Astrocyte of the cerebellum (primary cell): ENCODE measurements at regions not wholly inside any gene's neighbourhood (a gene's known extent, or its start where the extent isn't known, plus 50 kb on each side); places are given as distances from the start of the nearest gene placed in this dataset.
A peak's percentile ranks its signal among the peaks of the same experiment; 100 is the strongest.

ENCODE experiments used
- DNase-seq: peaks from one replicate; pipeline ENCODE4 v3.0.0-alpha.2; 2011; ENCODE audit warnings: low read depth
- H3K4me3 ChIP-seq: 2 replicates; pipeline ENCODE4 v1.5.1; 2011; ENCODE audit warnings: mild to moderate bottlenecking, low read depth, low read length, moderate library complexity
- in situ Hi-C: cut with HindIII; loops from 2 replicates; pipeline ENCODE4 v1.10.0; 2017; ENCODE audit warnings: low sequenced_read_pairs
- TF ChIP-seq, protein P1 (sequence below): IDR thresholded peaks from 2 replicates; pipeline ENCODE4 v1.5.1; 2012; ENCODE audit warnings: low read length, low read depth, moderate library complexity, mild to moderate bottlenecking; ENCODE audit errors: missing control alignments

DNA sequence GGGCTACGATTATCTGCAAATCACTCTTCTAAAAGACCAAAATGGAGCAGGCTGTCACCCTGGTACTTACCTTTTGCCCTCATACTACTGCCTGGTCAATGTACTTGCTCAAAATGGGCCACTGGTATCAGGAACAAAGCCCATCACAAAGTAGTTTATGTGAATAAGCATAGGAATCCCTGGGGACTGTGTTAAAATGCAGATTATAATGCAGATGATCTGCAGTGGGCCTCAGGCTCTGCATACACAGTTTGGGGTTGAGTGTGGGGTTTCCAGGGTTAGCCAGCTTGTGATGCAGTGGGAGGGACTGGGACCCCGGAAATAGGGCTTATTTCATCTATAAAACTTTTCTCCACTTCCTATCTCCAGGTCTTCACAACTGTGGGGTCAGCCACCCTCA lies 173.1 kb downstream of the HSD17B3 start:
- TF ChIP-seq, protein P1, sequence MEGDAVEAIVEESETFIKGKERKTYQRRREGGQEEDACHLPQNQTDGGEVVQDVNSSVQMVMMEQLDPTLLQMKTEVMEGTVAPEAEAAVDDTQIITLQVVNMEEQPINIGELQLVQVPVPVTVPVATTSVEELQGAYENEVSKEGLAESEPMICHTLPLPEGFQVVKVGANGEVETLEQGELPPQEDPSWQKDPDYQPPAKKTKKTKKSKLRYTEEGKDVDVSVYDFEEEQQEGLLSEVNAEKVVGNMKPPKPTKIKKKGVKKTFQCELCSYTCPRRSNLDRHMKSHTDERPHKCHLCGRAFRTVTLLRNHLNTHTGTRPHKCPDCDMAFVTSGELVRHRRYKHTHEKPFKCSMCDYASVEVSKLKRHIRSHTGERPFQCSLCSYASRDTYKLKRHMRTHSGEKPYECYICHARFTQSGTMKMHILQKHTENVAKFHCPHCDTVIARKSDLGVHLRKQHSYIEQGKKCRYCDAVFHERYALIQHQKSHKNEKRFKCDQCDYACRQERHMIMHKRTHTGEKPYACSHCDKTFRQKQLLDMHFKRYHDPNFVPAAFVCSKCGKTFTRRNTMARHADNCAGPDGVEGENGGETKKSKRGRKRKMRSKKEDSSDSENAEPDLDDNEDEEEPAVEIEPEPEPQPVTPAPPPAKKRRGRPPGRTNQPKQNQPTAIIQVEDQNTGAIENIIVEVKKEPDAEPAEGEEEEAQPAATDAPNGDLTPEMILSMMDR = no peak
- in situ Hi-C loops = no loop called here
- DNase-seq = no peak
- no peak overlapping the region for H3K4me3 ChIP-seq

DNA sequence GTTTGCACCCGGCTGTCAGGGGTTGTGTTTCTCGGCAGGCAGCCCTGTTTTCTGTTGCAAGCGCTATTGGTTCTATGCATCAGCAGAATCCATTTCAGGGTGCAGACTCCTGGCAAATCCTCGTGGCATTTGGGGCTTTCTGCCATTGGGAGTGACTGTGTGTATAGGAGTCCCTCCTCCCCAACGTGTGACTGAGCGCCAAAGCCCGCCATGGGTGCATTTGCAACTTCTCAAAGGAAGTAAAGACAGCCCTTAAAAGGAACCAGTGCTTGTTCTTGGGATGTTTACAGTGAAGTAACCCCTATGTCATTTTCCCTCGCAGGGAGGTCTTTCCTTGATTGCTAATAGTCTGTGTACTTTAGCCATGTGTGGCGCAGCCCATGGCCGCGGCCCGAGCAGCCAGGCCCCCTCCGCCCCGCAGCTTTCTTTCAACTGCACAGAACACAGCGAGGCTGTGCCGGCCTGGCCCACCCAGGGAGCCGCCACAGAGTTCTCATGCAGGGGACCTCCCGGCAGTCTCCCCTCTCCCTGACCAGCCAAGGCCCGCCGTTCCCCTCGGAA lies 175.6 kb downstream of the HSD17B3 start:
- in situ Hi-C loops = no loop called here
- no peak overlapping the region for H3K4me3 ChIP-seq
- TF ChIP-seq, protein P1 = no peak
- no peak for DNase-seq

DNA sequence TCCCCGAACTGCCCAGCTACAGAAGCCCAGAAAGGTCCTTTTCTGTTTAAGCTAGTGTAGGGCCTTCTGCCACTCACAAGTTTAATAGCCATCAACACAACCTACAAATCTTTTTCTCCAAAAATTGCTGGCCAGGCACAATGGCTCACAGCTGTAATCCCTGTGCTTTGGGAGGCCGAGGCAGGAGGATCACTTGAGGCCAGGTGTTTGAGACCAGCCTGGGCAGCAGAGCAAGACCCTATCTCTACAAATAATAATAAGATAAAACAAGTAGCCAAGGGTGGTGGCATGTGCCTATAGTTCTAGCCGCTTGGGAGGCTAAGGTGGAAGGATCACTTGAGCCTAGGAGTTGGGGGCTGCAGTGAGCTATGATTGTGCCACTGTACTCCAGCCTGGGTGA lies 176.4 kb downstream of the HSD17B3 start:
- TF ChIP-seq, protein P1 = no peak

DNA sequence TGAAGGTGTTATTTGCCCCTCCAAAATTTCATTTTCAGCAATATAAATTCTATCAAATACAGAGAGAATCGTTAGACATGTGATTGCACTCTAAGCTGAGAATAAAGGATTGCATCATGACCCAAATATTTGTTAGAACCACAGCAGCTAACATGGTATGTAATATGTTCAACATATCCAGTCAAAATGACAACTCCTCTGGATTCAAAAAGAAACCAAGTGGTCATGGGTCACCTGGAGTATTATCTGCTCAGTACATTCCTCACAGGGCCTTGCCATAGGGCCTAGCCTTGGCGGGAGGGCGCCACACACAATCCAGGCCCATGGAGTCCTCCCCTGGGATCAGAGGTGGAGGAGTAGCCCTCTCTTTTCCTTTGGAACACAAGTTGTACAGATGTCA lies 179.2 kb downstream of the HSD17B3 start:
- peak; percentile 11 for DNase-seq
- in situ Hi-C loops = no loop called here
- TF ChIP-seq, protein P1 = no peak
- no peak overlapping the region for H3K4me3 ChIP-seq

More for the DNA sequence above, 176.4 kb downstream of the HSD17B3 start:
- in situ Hi-C loops = no loop called here
- no peak overlapping the region for H3K4me3 ChIP-seq
- DNase-seq = no peak

DNA sequence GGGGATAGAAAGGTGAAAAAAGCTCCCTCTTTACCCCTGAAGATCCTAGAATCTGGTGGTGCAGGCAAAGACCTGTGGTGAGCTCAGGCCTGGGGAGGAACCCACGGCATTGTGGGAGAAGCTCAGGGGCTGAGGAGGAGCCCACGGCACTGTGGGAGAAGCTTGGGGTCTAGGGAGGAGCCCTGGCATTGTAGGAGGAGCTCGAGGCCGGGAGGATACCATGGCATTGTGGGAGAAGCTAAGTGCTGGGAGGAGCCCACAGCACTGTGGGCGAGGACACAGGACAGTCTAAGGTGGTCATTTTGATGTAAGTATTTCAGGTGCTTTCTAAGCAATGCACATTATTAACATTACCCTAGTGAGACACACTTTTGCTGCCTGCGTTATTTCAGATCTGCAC lies 179.7 kb downstream of the HSD17B3 start:
- TF ChIP-seq, protein P1 = no peak
- in situ Hi-C loops = no loop called here
- no peak for DNase-seq
- H3K4me3 ChIP-seq = no peak overlapping the region

DNA sequence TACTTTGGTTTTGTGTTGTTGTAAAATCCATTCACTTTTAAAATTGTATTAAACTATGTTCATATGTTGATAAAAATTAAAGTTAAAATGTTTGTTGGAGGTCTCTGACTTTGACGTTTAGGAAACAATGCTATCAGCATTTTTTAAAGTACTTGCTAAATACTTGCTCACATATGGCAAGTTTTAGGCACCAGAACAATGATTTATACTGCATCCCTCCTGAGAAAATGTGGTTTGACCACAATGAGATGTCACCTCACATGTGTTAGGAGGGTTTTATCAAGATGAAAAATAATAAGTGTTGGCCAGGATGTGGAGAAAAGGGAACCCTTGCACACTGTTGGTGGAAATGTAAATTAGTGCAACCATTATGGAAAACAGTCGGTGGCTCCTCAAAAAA lies 180.8 kb downstream of the HSD17B3 start:
- in situ Hi-C loops = no loop called here
- DNase-seq = no peak
- TF ChIP-seq, protein P1 = no peak
- no peak overlapping the region for H3K4me3 ChIP-seq

DNA sequence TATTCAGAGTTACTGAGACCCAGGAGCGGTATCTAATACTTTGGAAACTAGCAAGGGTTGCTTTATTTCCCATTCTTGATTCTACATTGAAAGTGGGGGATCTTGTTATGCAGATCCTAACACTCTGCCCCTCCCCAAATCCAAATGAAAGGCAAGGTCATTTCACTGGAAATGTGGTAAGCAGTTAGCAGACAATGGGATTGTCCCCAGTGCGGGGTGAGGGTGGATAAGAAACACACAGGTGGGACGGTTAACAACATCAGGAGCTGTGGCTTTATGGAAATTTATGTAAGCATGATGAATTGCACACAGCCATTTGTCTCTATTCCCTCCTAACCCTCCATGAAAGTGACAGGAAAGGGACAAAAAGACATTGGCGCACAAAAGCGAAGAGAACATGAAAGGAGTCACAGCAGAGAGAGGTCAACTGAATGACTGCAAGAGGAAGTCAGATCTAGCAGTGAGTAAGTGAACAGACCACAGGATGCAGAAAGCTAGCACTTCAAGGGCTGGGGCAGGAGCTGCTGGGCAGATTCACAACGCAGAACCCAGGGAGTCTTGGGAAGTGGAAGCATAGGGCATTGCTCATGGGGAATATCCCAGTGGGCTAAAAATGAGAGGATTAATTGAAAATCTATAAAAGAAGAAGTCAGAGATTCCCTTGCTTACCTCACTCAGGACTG lies 184.4 kb downstream of the HSD17B3 start:
- no peak for DNase-seq
- in situ Hi-C loops = no loop called here
- TF ChIP-seq, protein P1 = no peak
- H3K4me3 ChIP-seq = no peak overlapping the region
